CD4-positive, alpha-beta memory T cell (primary cell): ENCODE measurements at regions not wholly inside any gene's neighbourhood (a gene's known extent, or its start where the extent isn't known, plus 50 kb on each side); places are given as distances from the start of the nearest gene placed in this dataset.
"Not testable (repeated sequence)": the region's sequence is repeated elsewhere in the genome, so short reads cannot be mapped to it uniquely, and the experiment has no call there.

Source experiments
- CTCF ChIA-PET: fragments of 350-600 bp; sonication (Branson Sonifier 250); formaldehyde crosslinking; loops from one replicate; lab custom pipeline; 2021; ENCODE audit warnings: inconsistent platforms; ENCODE audit not compliant: partially characterized antibody; lab: Charles Lee
- POLR2A ChIA-PET: fragments of 350-600 bp; sonication (Branson Sonifier 250); formaldehyde crosslinking; loops from one replicate; lab custom pipeline; 2021; ENCODE audit not compliant: partially characterized antibody; lab: Charles Lee
- DNase-seq, 5 donors: peaks; one replicate each; pipeline versions ENCODE4 v3.0.0 to v3.0.0-alpha.2; 2020 to 2022; ENCODE audit warnings: mixed read lengths in 1 of 5
- H3K27ac ChIP-seq: one replicate; pipeline ENCODE4 v1.7.0; 2013; ENCODE audit warnings: low read depth, low read length
- H3K27me3 ChIP-seq: 2 replicates; pipeline ENCODE4 v1.7.0; 2013; ENCODE audit warnings: mild to moderate bottlenecking, low read length, moderate library complexity; ENCODE audit not compliant: insufficient read depth
- H3K36me3 ChIP-seq: 2 replicates; pipeline ENCODE4 v1.7.0; 2013; ENCODE audit warnings: mild to moderate bottlenecking, low read length, moderate library complexity; ENCODE audit not compliant: insufficient read depth
- H3K4me1 ChIP-seq: 2 replicates; pipeline ENCODE4 v1.7.0; 2013; ENCODE audit warnings: mild to moderate bottlenecking, low read length, moderate library complexity; ENCODE audit not compliant: insufficient read depth
- H3K4me3 ChIP-seq, 2 donors: one replicate each; pipeline ENCODE4 v1.7.0; 2013; ENCODE audit warnings: low read length in 2 of 2, mild to moderate bottlenecking in 1 of 2
- H3K9me3 ChIP-seq, 2 donors: one replicate each; pipeline ENCODE4 v1.7.0; 2013; ENCODE audit warnings: low read length in 2 of 2, control low read depth in 1 of 2; ENCODE audit not compliant: control insufficient read depth in 1 of 2
- H3K27ac Mint-ChIP-seq, 7 donors: one replicate each; pipeline ENCODE4 v1.8.0; 2020 to 2021; ENCODE audit warnings: mixed read lengths in 7 of 7, mild to moderate bottlenecking in 6 of 7, inconsistent platforms in 3 of 7, moderate library complexity in 3 of 7
- H3K27me3 Mint-ChIP-seq, 2 donors: one replicate each; pipeline ENCODE4 v1.8.0; 2020 to 2021; ENCODE audit warnings: mixed read lengths in 2 of 2
- H3K36me3 Mint-ChIP-seq, 2 donors: one replicate each; pipeline ENCODE4 v1.8.0; 2020 to 2021; ENCODE audit warnings: mixed read lengths in 2 of 2, inconsistent platforms in 1 of 2, mild to moderate bottlenecking in 1 of 2
- H3K4me1 Mint-ChIP-seq, 4 donors: one replicate each; pipeline ENCODE4 v1.8.0; 2020 to 2021; ENCODE audit warnings: mixed read lengths in 4 of 4, mild to moderate bottlenecking in 1 of 4
- H3K4me3 Mint-ChIP-seq, 8 donors: one replicate each; pipeline ENCODE4 v1.8.0; 2020 to 2021; ENCODE audit warnings: mixed read lengths in 8 of 8, mild to moderate bottlenecking in 7 of 8, moderate library complexity in 6 of 8, inconsistent platforms in 3 of 8
- H3K9me3 Mint-ChIP-seq, 8 donors: one replicate each; pipeline ENCODE4 v1.8.0; 2020 to 2021; ENCODE audit warnings: mixed read lengths in 8 of 8, mild to moderate bottlenecking in 5 of 8, inconsistent platforms in 3 of 8, moderate library complexity in 1 of 8
- intact Hi-C: fragments of 100-400 bp; cut with micrococcal nuclease; formaldehyde crosslinking; loops from one replicate; pipeline ENCODE4 v1.15.1; 2023

- Mint-ChIP-seq H3K4me3 (no peak overlapping the region), H3K27me3 (peaks cover 4 to 8% of the 10 kb centered on the region in 2 donors), H3K4me1 (peaks cover 0 to 4% (median 0%) of the 10 kb centered on the region in 4 donors), H3K36me3 (no peaks in the 10 kb centered on the region), H3K9me3 (peaks cover 0 to 20% (median 8%) of the 10 kb centered on the region in 8 donors), H3K27ac (no peak overlapping the region)
- ChIA-PET POLR2A (interaction anchor here (0.6 to 1.8 kb wide), 2 partner anchors 21 to 90 kb away, joined by 3 to 6 read pairs; no protein-coding TSS in a partner anchor), CTCF (interaction anchor here (1.0 to 9.3 kb wide), 8 partner anchors 9 to 399 kb away, joined by 3 to 101 read pairs (median 6); no protein-coding TSS in a partner anchor)
- no peaks in the 10 kb centered on the region for H3K36me3 ChIP-seq
- H3K4me3 ChIP-seq = no peak overlapping the region
- DNase-seq = no peak
- H3K9me3 ChIP-seq = no peaks in the 10 kb centered on the region
- no peaks in the 10 kb centered on the region for H3K4me1 ChIP-seq
- intact Hi-C loops = no loop called here
- no peaks in the 10 kb centered on the region for H3K27me3 ChIP-seq
- no peak overlapping the region for H3K27ac ChIP-seq
Measured at GRCh38 chr4:86523333-86523732, 70.8 kb upstream of the PTPN13 start.

DNA sequence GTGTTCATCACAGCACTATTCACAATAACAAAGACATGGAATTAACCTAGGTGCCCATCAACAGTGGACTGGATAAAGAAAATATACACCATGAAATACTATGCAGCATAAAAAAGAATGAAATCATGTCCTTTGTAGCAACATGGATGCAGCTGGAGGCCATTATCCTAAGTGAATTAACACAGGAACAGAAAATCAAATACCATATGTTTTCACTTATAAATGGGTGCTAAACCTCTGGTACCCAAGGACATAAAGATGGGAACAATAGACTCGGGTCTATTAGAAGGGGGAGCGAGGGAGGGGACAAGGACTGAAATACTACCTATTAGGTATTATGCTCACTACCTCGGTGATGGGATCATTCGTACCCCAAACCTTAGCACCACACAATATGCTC is 66.4 kb upstream of the PTPN13 start:
- H3K27ac ChIP-seq, H3K9me3 Mint-ChIP-seq, CTCF ChIA-PET, H3K27ac Mint-ChIP-seq, intact Hi-C loops, H3K4me1 Mint-ChIP-seq, DNase-seq, H3K9me3 ChIP-seq, H3K4me3 ChIP-seq, H3K36me3 Mint-ChIP-seq, H3K4me3 Mint-ChIP-seq, H3K36me3 ChIP-seq, H3K27me3 ChIP-seq, H3K27me3 Mint-ChIP-seq, POLR2A ChIA-PET, H3K4me1 ChIP-seq: not testable (repeated sequence)

- ChIA-PET CTCF (no interaction called here), POLR2A (no interaction called here)
- Mint-ChIP-seq H3K9me3 (peaks cover 0 to 2% (median 0%) of the 10 kb centered on the region in 8 donors), H3K27me3 (peaks cover 0 to 1% of the 10 kb centered on the region in 2 donors), H3K36me3 (no peaks in the 10 kb centered on the region), H3K4me3 (no peak overlapping the region), H3K4me1 (no peaks in the 10 kb centered on the region), H3K27ac (no peak overlapping the region)
- H3K27ac ChIP-seq = no peak overlapping the region
- no peak for DNase-seq
- H3K27me3 ChIP-seq = no peaks in the 10 kb centered on the region
- H3K4me3 ChIP-seq = no peak overlapping the region
- H3K9me3 ChIP-seq = no peaks in the 10 kb centered on the region
- H3K4me1 ChIP-seq = no peaks in the 10 kb centered on the region
- intact Hi-C loops = no loop called here
- no peaks in the 10 kb centered on the region for H3K36me3 ChIP-seq
Measured at GRCh38 chr4:86529436-86529835, 64.7 kb upstream of the PTPN13 start.

- Histone ChIP-seq H3K27me3 (no peaks in the 10 kb centered on the region), H3K4me3 (no peak overlapping the region), H3K27ac (no peak overlapping the region), H3K4me1 (no peaks in the 10 kb centered on the region), H3K36me3 (no peaks in the 10 kb centered on the region), H3K9me3 (no peaks in the 10 kb centered on the region)
- CTCF ChIA-PET = no interaction called here
- Mint-ChIP-seq H3K36me3 (no peaks in the 10 kb centered on the region), H3K9me3 (peaks cover 0 to 2% (median 0%) of the 10 kb centered on the region in 8 donors), H3K27me3 (peaks cover 0 to 1% of the 10 kb centered on the region in 2 donors), H3K4me1 (no peaks in the 10 kb centered on the region), H3K4me3 (no peak overlapping the region), H3K27ac (no peak overlapping the region)
- DNase-seq = no peak
- POLR2A ChIA-PET = no interaction called here
- intact Hi-C loops = no loop called here
Measured at GRCh38 chr4:86530183-86530582, 63.9 kb upstream of the PTPN13 start.

DNA sequence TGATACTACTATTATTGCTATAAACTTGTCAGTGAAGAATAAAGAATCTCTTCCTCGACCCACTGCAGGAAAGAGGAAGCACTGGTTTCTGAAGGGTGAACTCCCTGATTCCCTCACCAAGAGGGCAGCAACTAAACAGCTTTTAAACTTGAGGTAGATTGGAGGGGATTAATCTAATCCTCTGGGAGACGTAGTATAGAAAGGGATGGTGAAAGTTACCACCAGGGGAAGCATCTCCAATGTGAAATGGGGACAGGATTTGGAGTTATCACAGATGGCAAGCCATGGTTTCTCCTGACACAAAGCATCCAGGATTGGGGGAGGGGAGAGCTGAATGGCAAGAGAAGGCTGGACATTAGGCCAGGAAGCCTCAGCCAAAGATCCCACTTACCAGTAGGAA is 62.7 kb upstream of the PTPN13 start:
- Histone ChIP-seq H3K4me3 (no peak overlapping the region), H3K9me3 (no peaks in the 10 kb centered on the region), H3K27me3 (no peaks in the 10 kb centered on the region), H3K36me3 (no peaks in the 10 kb centered on the region), H3K4me1 (no peaks in the 10 kb centered on the region), H3K27ac (no peak overlapping the region)
- DNase-seq = no peak
- POLR2A ChIA-PET = interaction anchor here (1.2 kb wide), 1 partner anchor 13 kb away, joined by 4 read pairs; no protein-coding TSS in a partner anchor
- no peak overlapping the region for H3K4me3 Mint-ChIP-seq
- H3K4me1 Mint-ChIP-seq = no peaks in the 10 kb centered on the region
- no peaks in the 10 kb centered on the region for H3K9me3 Mint-ChIP-seq
- no peak overlapping the region for H3K27ac Mint-ChIP-seq
- intact Hi-C loops = no loop called here
- CTCF ChIA-PET = interaction anchor here (1.2 kb wide), 1 partner anchor 9 kb away, joined by 5 read pairs; no protein-coding TSS in a partner anchor
- no peaks in the 10 kb centered on the region for H3K36me3 Mint-ChIP-seq
- H3K27me3 Mint-ChIP-seq = peaks cover 0 to 1% of the 10 kb centered on the region in 2 donors

GRCh38 chr4:86532851-86533250 is 61.3 kb upstream of the PTPN13 start:
- POLR2A ChIA-PET = no interaction called here
- no peaks in the 10 kb centered on the region for H3K27me3 ChIP-seq
- no peaks in the 10 kb centered on the region for H3K36me3 Mint-ChIP-seq
- peaks cover 0 to 1% of the 10 kb centered on the region in 2 donors for H3K27me3 Mint-ChIP-seq
- H3K4me1 ChIP-seq = no peaks in the 10 kb centered on the region
- no peaks in the 10 kb centered on the region for H3K36me3 ChIP-seq
- CTCF ChIA-PET = no interaction called here
- H3K27ac ChIP-seq = no peak overlapping the region
- H3K27ac Mint-ChIP-seq = no peak overlapping the region
- H3K9me3 Mint-ChIP-seq = peaks cover 0 to 2% (median 0%) of the 10 kb centered on the region in 8 donors
- intact Hi-C loops = no loop called here
- no peak overlapping the region for H3K4me3 ChIP-seq
- no peak for DNase-seq
- H3K9me3 ChIP-seq = no peaks in the 10 kb centered on the region
- H3K4me3 Mint-ChIP-seq = no peak overlapping the region
- H3K4me1 Mint-ChIP-seq = no peaks in the 10 kb centered on the region

DNA sequence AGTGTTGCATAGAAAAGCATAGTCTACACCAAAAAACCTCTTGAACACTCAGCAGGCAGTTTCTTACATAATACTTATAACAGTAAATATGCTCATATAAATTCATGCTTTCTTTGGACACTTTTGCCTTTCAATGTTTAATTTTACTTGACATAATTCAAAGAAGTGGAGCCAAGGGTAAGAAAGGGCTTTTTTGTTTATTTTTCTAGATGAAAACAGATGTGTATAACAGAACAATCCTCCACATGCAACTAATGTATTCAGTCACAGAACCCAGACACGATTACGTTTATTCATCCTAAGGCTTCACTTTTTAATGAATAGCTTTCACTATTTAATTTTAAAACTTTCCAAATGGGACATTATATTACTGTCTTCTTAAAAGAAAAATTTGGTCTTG is 58.0 kb upstream of the PTPN13 start:
- intact Hi-C loops = no loop called here
- peaks cover 0 to 2% (median 0%) of the 10 kb centered on the region in 8 donors for H3K9me3 Mint-ChIP-seq
- H3K4me3 Mint-ChIP-seq = no peak overlapping the region
- H3K4me3 ChIP-seq = no peak overlapping the region
- CTCF ChIA-PET = no interaction called here
- no peak overlapping the region for H3K27ac Mint-ChIP-seq
- H3K4me1 Mint-ChIP-seq = no peaks in the 10 kb centered on the region
- H3K27me3 Mint-ChIP-seq = no peaks in the 10 kb centered on the region
- H3K36me3 Mint-ChIP-seq = no peaks in the 10 kb centered on the region
- H3K27me3 ChIP-seq = no peaks in the 10 kb centered on the region
- no peak overlapping the region for H3K27ac ChIP-seq
- no peaks in the 10 kb centered on the region for H3K4me1 ChIP-seq
- no peak for DNase-seq
- no peaks in the 10 kb centered on the region for H3K36me3 ChIP-seq
- POLR2A ChIA-PET = no interaction called here
- H3K9me3 ChIP-seq = no peaks in the 10 kb centered on the region
